Head of caudate nucleus (tissue), 42 donors: ENCODE measurements at regions not wholly inside any gene's neighbourhood (a gene's known extent, or its start where the extent isn't known, plus 50 kb on each side); places are given as distances from the start of the nearest gene placed in this dataset.

Experiments
- DNase-seq, 42 donors: peaks; one replicate each; pipeline versions ENCODE4 v3.0.0 to v3.0.0-alpha.2; 2020 to 2021; ENCODE audit warnings: mixed read lengths in 7 of 42
- intact Hi-C: fragments of 100-400 bp; cut with DNase I; formaldehyde crosslinking; loops from one replicate; pipeline ENCODE4 v1.15.0; 2022

DNA sequence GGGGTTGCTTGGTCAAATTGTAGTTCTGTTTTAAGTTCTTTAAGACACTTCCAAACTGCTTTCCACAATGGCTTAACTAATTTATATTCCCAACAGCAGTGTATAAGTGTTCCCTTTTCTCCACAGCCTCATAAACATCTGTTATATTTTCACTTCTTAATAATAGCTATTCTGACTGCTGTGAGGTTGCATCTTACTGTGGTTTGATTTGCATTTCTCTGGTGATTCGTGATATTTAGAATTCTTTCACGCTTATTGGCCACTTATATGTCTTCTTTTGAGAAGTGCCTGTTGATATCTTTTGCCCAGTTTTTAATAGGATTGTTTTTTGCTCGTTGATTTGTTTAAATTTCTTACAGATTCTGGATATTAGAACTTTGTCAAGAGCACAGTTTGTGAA lies 278.6 kb upstream of the ITM2A start:
- intact Hi-C loops: no loop called here
- no peak for DNase-seq

DNA sequence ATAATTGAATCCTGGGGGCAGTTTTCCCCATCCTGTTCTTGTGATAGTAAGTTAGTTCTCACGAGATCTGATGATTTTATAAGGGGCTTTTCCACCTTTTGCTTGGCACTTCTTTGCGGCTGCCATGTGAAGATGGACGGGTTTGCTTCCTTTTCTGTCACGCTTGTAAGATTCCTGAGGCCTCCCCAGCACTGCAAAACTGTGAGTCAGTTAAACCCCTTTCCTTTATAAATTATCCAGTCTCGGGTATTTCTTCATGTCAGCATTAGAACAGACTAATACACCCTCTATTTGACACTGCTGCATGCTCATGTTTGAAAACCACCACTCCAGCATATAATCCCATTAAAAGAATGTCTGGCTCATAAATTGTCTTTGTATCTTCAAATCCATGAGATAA lies 264.4 kb upstream of the ITM2A start:
- no peak for DNase-seq
- intact Hi-C loops: no loop called here

DNA sequence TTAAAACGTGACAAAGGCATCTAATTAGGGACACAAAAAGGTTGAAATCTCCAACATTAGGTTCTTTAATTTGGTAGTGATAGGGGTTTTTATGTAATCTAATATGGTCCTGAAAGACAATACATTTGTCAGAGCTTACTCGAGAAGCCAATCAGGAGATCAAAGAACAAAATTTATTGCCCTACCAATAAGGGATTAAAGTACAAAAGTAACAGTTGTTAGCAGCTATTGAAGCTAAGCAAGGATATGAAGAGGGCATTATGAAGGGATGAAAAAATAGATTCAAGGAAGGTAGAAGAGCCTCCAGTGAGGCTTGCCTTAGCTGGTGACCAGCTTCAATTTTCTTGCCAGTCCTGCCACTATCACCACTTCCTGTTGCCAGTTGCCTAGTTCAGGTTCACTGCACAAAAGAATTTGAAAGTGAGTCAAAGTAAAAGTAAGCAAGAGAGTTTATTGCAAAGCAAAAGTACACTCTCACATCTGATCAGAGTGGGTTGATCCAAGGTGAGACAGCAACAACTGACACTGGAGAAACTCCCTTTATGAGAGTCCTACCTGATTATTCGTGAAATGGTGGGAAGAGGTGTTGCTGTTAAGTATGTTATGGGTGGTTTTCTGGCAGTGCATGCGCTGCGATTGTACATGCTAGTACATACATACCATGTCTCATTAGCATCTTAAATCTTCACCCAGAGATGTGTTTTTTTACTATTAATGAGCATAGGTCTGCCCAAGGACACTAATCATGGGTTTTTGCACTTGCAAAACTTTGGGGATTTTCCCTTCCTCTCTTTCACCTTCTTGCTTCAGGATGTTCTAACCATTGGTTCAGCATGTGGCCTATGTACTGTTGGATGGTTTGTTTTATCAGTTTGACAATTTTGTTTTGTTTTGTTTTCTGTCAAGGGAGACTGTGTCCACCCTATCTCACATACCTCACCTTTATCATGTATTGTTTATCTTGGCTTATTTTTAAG lies 263.2 kb upstream of the ITM2A start:
- DNase-seq: no peak
- intact Hi-C loops: no loop called here

DNA sequence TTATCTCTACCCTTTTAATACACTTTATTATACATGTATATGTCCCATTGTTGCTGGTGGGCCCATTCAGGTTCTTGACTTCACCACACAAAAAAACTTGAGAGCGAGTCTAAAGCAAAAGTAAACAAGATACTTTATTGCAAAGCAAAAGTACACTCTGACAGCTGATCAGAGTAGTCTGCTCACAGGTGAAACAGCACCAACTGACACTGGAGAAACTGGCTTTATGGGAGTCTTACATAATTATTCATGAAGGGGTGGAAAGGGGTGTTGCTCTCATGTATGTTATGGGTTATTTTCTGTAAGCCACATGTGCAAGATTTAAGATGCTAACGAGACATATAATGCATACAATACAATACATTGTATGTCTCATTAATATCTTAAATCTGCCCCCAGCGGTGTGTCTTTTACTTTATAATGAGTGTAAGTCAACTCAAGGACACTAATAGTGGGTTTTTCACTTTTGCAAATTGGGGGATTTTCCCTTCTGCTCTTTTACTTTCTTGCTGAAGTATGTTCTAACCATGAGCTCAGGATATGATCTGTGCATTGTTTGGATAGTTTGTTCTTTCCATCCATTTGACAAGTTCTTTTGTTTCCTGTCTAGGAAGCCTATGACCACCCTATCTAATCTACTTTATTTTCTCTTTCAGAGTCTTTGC lies 256.1 kb upstream of the ITM2A start:
- intact Hi-C loops: no loop called here
- DNase-seq: no peak

DNA sequence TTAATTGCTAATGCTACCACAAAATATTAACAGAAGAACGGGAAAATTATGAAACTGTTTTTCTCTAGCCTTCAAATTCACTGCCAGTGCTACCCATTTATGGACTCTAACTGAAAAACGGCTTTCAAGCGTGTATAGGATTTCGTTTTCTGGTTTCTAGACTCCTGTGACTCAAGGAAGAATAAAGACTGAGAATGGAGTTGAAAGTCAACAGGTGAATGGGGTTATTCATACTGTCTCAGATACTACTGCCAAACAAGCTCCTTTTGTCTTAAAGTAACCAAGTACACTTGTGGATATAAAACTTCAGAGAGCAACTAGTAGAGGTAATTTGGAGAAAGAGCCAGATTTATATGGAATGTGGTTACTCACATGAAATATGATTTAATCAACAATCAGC lies 251.1 kb upstream of the ITM2A start:
- DNase-seq: no peak
- intact Hi-C loops: no loop called here

DNA sequence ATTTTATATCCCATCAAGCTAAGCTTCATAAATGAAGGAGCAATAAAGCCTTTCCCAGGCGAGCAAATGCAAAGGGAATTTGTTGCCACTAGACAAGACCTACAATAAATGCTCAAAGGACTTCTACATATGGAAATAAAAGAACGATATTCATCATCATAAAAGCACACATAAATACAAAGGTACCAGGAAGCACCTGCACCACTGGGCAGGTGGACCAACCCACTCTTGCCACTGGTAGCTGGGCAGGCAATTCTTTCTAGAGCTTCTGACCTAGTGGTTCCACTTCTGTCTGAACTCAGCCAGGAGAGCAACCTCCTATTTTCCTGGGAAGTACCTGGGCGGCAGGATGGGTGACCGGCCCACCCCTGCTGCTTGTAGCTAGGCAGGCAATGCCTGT lies 237.2 kb upstream of the ITM2A start:
- intact Hi-C loops: no loop called here
- DNase-seq: no peak

DNA sequence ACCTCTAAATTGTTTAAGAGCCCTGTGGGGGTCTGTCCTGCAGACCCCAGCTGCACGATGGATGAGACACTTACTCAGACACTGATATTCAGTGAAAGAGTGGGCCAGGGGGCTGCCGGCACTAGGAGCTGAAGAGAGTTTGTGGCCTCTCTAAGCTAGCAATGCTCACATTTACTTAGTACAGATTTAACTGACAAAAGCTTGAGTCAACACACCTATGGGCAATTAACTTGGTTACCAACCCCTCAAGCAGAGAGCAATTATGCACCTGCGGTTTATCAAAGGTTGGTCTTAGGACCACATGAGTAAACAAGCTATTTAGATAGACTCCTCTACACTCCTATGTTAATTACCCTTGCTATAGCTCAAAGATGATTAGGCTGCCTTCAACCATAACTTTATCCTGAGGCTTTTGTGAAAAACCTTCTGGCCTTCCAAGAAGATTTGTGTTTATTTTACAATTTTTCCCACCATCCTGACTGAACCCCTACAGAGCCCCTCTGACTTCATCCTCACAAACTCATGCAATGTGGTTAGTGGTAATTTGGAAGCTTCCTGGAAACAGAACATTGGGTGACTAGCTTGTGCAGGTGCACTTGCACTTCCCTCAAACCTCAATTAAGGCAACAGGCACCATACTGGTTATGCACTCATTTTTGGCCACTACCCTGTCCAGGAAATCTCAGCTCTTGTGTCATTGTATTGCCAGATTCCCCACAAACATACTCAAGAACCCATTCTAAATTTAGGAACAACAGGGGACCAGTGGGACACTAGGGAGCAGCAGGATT lies 234.4 kb upstream of the ITM2A start:
- intact Hi-C loops: no loop called here

DNA sequence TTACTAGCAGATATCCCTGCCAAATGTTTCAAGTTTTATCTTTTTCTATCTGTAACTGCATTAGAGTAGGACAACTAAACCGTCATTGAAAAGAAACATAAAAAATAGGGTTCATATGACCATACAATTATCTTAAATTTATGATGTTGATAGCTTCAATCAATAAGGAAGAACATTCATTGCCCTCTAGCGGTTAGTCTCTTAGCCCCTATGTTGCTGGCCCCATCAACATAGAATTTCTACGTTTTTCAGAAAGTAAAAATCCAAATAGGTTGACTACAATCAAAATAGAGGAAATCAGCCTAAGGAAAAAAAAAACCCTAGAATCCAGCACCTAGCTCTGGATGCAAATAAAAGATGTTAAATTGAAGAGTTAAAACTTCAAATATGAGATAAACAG lies 225.1 kb upstream of the ITM2A start:
- intact Hi-C loops: no loop called here

More for the DNA sequence above, 234.4 kb upstream of the ITM2A start:
- DNase-seq: no peak

DNA sequence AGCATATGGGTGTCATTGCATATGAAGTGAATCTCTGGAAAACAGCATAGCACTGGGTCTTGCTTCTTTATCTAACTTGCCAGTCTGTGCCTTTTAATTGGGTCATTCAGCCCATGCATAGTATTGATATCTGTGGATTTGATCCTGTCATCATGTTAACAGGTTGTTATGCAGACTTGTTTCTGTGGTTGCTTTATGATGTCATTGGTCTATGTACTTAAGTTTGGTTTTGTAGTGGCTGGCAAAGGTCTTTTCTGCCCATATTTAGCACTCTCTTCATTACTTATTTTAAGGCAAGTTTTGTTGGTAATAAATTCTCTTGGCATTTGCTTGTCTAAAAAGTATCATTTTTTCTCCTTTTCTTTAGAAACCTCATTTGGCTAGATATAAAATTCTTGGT lies 221.1 kb upstream of the ITM2A start:
- intact Hi-C loops: no loop called here
- DNase-seq: no peak

More for the DNA sequence above, 225.1 kb upstream of the ITM2A start:
- no peak for DNase-seq

DNA sequence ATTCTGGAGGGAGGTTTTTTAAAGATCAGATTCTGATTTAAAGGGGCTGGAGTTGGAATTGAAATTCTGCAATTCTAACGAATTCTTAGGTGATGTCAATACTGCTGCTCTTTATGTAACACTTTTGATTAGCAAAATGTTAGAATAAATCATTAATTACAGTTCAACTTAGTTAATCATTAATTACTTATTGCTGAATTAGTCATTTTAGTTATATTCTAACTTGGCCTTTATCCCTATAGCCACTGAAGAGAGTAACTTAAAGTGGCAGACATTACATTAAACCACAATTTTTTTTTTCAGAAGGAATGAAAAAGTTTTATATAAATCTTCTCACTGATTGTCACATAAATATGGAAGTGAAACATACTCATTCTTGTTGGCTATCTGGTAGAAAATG lies 206.6 kb upstream of the ITM2A start:
- DNase-seq: no peak
- intact Hi-C loops: no loop called here

DNA sequence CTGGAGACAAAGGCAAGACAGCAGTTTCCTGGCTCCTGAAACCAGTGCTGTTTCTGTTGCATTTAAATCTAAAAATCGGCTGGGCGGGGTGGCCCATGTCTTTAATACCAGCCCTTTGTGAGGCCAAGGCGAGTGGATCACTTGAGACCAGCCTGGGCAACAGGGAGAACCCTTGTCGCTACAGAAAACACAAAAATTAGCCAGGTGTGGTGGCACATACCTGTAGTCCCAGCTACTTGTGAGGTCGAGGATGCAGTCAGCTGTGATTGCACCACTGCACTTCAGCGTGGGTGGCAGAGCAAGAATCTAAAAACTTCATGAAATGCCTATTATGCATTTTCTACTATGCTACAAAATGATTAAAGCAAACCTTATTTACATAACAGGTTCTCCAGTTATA lies 205.4 kb upstream of the ITM2A start:
- intact Hi-C loops: no loop called here
- no peak for DNase-seq

DNA sequence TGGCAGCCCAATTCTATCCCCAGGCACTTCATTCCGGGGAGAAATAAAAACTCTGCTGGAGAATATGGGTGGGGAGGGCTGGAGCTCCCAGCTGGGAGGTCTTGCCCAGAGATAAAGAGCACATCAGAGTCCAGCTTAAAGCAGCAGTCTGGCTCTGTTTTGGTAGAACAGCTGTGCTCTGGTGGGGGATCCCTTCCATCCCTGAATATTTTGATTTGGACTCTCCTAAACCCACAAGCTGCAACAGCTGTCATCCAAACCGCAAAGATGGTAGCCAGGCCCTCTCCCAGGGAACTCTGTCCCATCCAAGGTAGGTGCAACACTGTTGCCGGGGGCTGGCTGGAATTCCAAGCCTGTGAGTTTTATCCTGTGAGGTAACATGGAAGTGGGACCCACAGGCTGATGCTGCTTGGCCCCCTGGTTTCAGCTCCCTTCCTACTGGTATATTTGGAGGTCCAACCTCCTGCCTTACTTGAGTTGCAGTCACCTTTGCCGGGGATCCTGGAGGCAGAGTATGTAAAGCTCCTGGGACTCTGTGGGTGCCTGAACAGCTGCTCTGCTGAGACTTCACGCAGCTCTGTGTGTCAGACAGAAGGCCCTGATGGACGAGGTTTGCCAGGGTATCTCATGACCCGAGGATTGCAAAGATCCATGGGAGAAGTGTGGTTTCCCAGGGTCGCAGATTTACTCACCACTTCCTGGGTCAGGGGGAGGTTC lies 203.5 kb upstream of the ITM2A start:
- DNase-seq: no peak
- intact Hi-C loops: no loop called here

DNA sequence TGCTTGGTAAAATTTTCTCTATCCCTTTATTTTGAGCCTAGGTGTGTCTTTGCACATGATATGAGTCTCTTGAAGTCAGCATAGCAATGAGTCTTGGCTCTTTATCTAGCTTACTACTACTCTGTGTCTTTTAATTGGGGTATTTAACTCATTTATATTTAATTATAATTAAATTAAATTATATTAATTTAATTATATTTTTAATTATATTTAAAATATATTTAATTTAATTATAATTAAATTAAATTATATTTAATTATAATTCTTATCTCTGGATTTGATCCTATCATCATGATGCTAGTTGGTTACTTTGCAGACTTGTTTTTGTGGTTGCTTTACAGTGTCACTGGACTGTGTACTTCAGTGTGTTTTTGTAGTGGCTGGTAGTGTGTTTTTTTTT lies 201.2 kb upstream of the ITM2A start:
- no peak for DNase-seq
- intact Hi-C loops: no loop called here

DNA sequence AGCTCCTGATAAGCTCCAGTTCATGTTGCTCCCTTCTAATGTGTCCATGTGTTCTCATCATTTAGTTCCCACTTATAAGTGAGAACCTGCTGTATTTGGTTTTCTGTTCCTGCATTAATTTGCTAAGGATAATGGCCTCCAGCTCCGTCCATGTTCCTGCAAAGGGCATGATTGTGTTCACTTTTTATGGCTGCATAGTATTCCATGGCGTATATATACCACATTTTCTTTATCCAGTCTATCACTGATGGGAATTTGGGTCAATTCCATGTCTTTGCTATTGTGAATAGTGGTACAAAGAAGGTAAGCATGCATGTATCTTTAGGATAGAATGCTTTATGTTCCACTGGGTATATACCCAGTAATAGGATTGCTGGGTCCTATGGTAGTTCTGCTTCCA lies 197.2 kb upstream of the ITM2A start:
- intact Hi-C loops: no loop called here
- DNase-seq: no peak

DNA sequence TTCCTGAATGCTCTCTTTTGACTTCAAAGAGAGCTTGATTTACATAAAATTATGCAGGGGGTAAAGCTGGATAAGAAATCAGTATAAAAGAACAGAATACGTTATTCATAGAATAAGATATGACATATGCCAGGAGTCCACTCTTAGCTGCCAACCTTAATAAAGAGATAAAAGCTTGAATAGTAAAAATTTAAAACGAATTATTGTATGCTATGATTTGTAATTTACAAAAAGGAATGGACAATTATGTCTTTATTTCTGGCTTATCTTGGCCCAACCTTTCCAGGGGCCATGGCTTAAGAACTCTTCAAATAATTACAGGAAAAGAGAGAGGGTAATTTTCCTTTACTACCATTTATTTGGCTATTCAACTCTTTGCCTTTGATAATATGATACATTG lies 192.2 kb upstream of the ITM2A start:
- intact Hi-C loops: no loop called here
- no peak for DNase-seq

DNA sequence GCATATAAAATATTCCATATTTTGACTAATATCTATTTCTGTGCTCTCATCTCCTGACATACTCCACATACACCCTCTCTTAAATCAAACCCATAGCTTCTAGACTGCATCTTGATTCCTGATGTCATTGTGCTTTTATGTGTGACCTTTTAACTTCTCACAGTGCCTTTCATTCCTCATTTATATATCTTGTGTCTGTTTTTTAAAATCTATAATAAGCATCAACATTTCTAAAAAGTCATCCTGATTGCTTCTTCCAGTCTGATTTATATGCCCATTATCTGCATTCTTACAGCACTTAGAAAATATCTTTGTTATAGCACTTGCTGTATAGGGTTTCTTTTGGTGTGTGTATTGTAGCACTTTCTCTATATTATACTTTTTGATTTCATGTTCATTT lies 190.1 kb upstream of the ITM2A start:
- intact Hi-C loops: no loop called here
- DNase-seq: no peak

DNA sequence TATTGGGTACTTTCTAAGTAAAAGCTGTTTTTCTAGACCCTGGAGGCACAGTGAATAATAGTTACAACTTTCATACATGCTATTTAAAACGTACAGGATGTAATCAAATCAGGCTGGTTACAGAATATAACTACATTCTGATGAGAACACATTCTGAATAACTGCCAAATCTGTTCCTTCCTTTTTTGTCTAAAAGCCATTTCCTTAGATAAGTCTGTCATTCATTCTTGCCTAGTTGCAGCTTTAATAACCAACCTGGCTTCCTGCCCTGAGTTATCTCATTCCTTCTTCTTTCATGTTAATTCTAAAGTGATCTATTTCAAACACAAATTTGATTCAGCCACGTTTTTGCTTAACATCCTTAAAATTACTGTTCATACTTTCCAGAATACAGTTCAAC lies 189.7 kb upstream of the ITM2A start:
- intact Hi-C loops: no loop called here
- peak in 3 of 42 donors; percentile 5 to 41 (median 36) for DNase-seq

DNA sequence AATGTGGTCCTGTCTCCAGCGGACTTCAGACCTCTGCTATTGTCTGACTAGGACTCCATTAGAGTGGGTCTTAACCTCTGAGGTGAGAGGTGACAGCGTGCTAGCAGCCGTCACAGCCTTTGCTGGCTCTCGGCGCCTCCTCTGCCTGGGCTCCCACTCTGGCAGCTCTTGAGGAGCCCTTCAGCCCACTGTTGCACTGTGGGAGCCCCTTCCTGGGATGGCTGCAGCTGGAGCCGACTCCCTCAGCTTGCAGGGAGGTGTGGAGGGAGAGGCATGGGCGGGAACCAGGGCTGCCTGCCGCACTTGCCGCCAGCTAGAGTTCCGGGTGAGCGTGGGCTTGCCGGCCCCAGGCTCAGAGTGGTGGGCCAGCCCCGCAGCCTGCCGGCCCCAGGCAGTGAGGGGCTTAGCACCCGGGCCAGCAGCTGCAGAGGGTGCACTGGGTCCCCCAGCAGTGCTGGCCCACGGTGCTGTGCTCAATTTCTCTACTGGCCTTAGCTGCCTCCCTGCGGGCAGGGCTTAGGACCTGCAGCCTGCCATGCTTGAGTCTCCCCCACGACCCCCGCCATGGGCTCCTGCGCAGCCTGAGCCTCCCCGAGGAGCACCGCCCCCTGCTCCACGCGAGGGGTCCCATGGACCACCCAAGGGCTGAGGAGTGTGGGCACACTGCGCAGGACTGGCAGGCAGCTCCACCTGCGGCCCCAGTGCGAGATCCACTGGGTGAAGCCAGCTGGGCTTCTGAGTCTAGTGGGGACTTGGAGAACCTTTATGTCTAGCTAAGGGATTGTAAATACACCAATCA lies 163.4 kb upstream of the ITM2A start:
- intact Hi-C loops: no loop called here
- DNase-seq: no peak

DNA sequence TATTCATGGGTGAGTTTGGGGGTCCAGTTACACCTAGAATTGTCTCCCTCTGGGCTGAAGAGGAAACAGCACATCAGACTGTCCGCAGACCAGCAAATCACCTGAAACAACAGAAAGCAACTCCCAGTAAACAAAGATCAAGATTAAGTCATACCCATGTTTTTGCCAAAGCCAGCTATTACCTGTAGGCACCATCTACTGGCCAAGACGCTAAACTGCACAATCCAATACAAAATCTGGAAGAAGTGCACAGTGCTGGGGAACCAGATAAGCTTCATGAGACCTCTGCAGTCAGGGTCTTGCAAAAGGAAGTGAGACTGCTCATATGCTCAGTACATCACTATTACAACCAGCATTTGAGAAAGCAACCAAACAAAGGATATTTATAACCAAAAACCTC lies 157.5 kb upstream of the ITM2A start:
- no peak for DNase-seq
- intact Hi-C loops: no loop called here
